HEK293T (cell line): ENCODE measurements at regions not wholly inside any gene's neighbourhood (a gene's known extent, or its start where the extent isn't known, plus 50 kb on each side); places are given as distances from the start of the nearest gene placed in this dataset.
"Not testable (repeated sequence)": the region's sequence is repeated elsewhere in the genome, so short reads cannot be mapped to it uniquely, and the experiment has no call there.

Source experiments
- ARNT ChIP-seq: fragments of 450-650 bp; IDR thresholded peaks from 2 replicates; pipeline ENCODE4 v1.6.1; 2017; ENCODE audit warnings: mild to moderate bottlenecking
- BHLHE40 ChIP-seq: fragments of 450-650 bp; IDR thresholded peaks from 2 replicates; pipeline ENCODE4 v1.6.1; 2016; ENCODE audit warnings: mild to moderate bottlenecking, moderate library complexity, borderline replicate concordance
- ELF4 ChIP-seq: fragments of 450-650 bp; IDR thresholded peaks from 2 replicates; pipeline ENCODE4 v1.6.1; 2017; ENCODE audit warnings: antibody characterized with exemption
- FOXA1 ChIP-seq: fragments of 450-650 bp; IDR thresholded peaks from 2 replicates; pipeline ENCODE4 v1.6.1; 2016; ENCODE audit warnings: mild to moderate bottlenecking
- FOXK2 ChIP-seq: fragments of 450-650 bp; IDR thresholded peaks from 2 replicates; pipeline ENCODE4 v1.6.1; 2016; ENCODE audit warnings: mild to moderate bottlenecking
- FOXM1 ChIP-seq: fragments of 450-650 bp; IDR thresholded peaks from 2 replicates; pipeline ENCODE4 v1.6.1; 2017; ENCODE audit warnings: mild to moderate bottlenecking, borderline replicate concordance
- L3MBTL2 ChIP-seq: fragments of 450-650 bp; conservative IDR thresholded peaks from 2 replicates; pipeline ENCODE4 v1.6.1; 2016; ENCODE audit warnings: mild to moderate bottlenecking
- LEF1 ChIP-seq: fragments of 450-650 bp; IDR thresholded peaks from 2 replicates; pipeline ENCODE4 v1.6.1; 2017; ENCODE audit warnings: mild to moderate bottlenecking, borderline replicate concordance
- NFRKB ChIP-seq: fragments of 450-650 bp; IDR thresholded peaks from 2 replicates; pipeline ENCODE4 v1.6.1; 2016; ENCODE audit warnings: mild to moderate bottlenecking, moderate library complexity
- PKNOX1 ChIP-seq: fragments of 450-650 bp; IDR thresholded peaks from 2 replicates; pipeline ENCODE4 v1.6.1; 2016
- SP1 ChIP-seq: fragments of 450-650 bp; IDR thresholded peaks from 2 replicates; pipeline ENCODE4 v1.6.1; 2017
- SUZ12 ChIP-seq: fragments of 450-650 bp; IDR thresholded peaks from 2 replicates; pipeline ENCODE4 v1.6.1; 2016; ENCODE audit warnings: mild to moderate bottlenecking
- TARDBP ChIP-seq: fragments of 450-650 bp; IDR thresholded peaks from 2 replicates; pipeline ENCODE4 v1.6.1; 2016
- ZNF384 ChIP-seq: fragments of 450-650 bp; IDR thresholded peaks from 2 replicates; pipeline ENCODE4 v1.6.1; 2016

GRCh38 chr7:27449046-27449445, 206.4 kb downstream of the EVX1 start:
- TF ChIP-seq ZNF384, PKNOX1, SP1, TARDBP, NFRKB, FOXK2, L3MBTL2, ELF4, FOXM1, BHLHE40, SUZ12, ARNT, FOXA1, LEF1: not testable (repeated sequence)
